Gastroesophageal sphincter (tissue), 3 donors: ENCODE measurements at regions not wholly inside any gene's neighbourhood (a gene's known extent, or its start where the extent isn't known, plus 50 kb on each side); places are given as distances from the start of the nearest gene placed in this dataset.

ENCODE experiments used
- CTCF ChIP-seq, 4 experiments: fragments of 200-600 bp in 2 of 4; fragments of 450-650 bp in 2 of 4; sonication (generic) in 1 of 4; IDR thresholded peaks; one replicate each; pipeline ENCODE4 v1.5.1; 2017 to 2019; ENCODE audit warnings: antibody characterized with exemption in 4 of 4, mild to moderate bottlenecking in 2 of 4, moderate library complexity in 2 of 4
- EP300 ChIP-seq: sonication (generic); formaldehyde crosslinking; IDR thresholded peaks from one replicate; pipeline ENCODE4 v1.6.1; 2017; ENCODE audit warnings: antibody characterized with exemption, mild to moderate bottlenecking
- POLR2A ChIP-seq, 2 donors: fragments of 450-650 bp; IDR thresholded peaks; one replicate each; pipeline ENCODE4 v1.6.1; 2017; ENCODE audit warnings: antibody characterized with exemption in 2 of 2, mild to moderate bottlenecking in 2 of 2, moderate library complexity in 1 of 2
- POLR2AphosphoS5 ChIP-seq: sonication (generic); formaldehyde crosslinking; IDR thresholded peaks from one replicate; pipeline ENCODE4 v1.6.1; 2017; ENCODE audit warnings: antibody characterized with exemption

- no peak for TF ChIP-seq CTCF (IDR thresholded peaks at IDR 0.05)
- TF ChIP-seq POLR2AphosphoS5, result no peak
- TF ChIP-seq POLR2A (IDR thresholded peaks at IDR 0.05), result no peak
- no peak for TF ChIP-seq EP300
These were observed 119.8 kb upstream of the PDE10A start for GRCh38 chr6:165782812-165783211.
